Activated naive CD4-positive, alpha-beta T cell treated with anti-CD3 and anti-CD28 coated beads, Interleukin-2, amount 50 U/mL, for 16 hours (primary cell): ENCODE measurements at regions not wholly inside any gene's neighbourhood (a gene's known extent, or its start where the extent isn't known, plus 50 kb on each side); places are given as distances from the start of the nearest gene placed in this dataset.
"Not testable (repeated sequence)": the region's sequence is repeated elsewhere in the genome, so short reads cannot be mapped to it uniquely, and the experiment has no call there.

ENCODE experiments used
- DNase-seq: peaks from one replicate; pipeline ENCODE4 v3.0.0-alpha.2; 2020

DNA sequence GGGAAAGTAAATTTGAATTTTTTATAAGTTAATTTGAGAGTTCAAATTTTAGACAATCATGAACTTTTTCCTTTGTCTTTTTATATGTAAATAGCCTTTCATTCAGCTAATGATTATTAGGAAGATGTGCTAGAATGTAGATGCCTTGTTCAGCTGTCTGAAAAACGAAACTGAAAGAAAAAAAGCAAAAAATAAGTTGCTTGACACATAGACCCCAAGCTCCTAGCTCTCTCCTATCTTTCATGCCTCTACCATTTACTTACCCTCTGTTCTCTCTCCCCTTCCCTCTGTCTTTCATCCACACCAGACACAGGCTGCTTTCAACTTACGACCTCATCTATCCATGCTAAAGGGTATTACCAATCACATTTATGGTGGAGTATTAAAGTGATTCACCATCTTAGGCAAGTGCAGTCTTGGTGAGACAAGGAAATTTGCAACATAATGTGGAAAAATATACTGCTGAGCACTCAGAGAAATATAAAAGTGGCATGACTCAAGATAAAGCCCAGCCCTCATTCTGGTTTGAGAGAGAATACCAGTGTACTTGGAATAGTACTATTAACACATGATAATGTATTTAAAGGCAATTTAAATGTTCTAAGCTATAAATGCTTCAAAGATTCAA lies 425.6 kb downstream of the SUCLG1 start:
- DNase-seq = no peak

DNA sequence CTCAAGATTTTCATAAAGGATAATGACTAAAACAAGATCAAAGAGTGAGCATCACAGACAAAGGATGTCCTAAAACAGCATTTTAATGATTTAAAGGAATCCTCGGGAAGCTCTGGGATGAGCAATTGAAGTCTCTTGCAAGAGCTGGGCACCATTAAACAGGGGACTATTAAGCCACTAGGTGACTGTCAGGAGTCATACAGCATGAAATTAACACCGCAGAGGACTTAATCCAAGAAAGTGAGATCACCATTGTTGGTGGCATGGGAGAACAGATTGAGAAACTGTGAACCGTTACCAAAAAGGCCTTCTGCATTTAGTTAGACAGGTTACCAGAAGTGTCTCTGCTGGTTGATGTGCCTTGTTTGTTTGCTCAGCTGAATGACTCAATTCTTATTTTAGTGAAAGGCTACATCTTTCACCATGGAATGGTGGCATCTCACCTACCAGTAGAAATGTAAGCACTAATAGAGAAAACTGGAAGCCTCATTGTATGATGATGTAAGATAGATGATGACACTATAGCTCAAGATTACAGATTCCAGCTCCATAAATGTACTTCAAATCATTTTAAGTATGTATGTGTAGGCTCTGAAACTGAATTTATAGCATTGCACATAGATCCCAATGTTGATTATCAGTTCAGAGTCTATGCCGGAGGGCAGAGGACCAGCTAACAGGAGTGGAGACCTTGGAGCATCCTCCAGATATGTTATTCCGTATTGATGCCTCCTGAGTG lies 427.6 kb downstream of the SUCLG1 start:
- no peak for DNase-seq

GRCh38 chr2:84029903-84030575 lies 429.0 kb downstream of the SUCLG1 start:
- no peak for DNase-seq

GRCh38 chr2:84026818-84027217 lies 432.3 kb downstream of the SUCLG1 start:
- DNase-seq = no peak

- no peak for DNase-seq
Measured at GRCh38 chr2:84022810-84023431, 436.2 kb downstream of the SUCLG1 start.

DNA sequence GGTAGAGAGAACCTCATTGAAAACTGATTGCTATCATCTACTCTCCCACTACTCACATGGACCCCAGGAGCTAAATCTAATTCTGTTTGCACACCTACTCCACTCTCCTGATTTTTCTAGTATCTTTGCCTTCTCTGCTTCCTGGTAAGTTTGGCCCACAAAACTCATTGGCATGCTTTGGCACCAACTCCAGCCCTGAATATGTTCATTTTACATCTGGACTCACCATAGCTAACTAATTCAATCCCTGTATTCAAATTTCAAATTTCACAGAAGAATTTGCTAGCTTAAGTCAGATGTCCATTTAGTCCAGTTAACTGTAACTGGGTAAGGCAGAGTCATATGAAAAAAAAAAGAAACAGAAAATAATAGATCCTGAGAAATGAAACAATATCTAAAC lies 442.1 kb downstream of the SUCLG1 start:
- no peak for DNase-seq

- DNase-seq = no peak
Measured at GRCh38 chr2:84016183-84016582, 442.9 kb downstream of the SUCLG1 start.

DNA sequence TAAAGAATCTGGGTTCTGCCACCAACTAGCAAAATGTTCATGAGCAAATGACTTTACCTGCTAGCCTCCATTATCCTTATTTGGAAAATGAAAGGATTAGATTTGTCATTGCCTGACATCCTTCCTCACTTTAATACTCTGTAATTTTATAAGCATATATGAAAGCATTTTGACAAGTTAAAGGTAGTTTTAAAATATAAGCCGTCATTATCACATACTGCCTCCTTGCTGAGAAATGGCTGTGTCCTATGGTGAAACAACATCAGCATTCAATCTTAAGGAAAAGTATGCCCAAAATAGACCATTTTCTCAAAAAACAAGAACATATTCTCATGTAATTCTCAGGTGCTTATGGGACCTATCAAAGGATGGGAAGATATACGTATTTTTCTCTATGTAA lies 461.2 kb downstream of the SUCLG1 start:
- DNase-seq = no peak

DNA sequence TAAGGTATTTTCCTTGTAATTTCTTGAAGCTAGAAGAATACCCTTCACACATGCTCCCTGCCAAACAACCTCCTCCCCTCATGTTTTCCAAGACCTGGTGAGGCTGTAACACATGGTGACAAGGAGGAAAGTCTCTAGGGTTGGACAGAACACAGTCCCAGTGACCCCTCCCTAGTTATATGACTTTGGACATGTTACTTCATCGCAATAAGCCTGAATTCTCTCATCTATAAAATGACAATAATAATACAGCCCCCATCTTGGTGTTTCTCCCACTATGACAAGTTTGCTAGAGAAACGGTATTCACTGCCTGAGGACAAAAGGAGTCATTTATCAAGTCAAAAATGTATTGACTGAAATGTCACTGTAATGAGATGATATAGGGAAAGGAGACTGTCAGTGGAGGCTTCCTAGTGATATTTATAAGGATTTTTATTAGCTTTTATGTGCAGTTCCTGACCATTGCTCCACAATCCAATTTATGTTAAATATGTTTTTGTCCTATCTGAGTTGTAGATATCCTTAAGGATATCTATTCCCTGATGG lies 464.4 kb downstream of the SUCLG1 start:
- DNase-seq = no peak

GRCh38 chr2:83993873-83994632 lies 465.0 kb downstream of the SUCLG1 start:
- no peak for DNase-seq

DNA sequence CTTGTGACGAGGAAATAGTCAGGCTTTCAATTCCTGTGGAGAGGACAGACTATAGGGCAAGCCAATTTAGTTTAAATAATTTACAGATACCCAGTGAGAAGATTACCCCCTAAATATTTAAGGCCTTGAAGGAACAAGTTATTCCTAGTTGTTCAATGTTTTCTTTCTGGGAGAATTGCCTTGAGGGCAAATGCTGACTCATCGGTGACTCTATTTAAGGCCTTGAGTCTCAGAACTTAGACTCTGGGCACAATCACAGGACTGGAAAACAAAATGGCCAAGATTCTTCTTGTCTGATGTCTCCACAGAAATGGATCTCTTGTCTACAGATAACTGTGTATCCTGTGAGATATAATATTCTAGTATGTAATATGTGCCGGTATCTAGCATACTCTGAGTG lies 467.1 kb downstream of the SUCLG1 start:
- DNase-seq = no peak

DNA sequence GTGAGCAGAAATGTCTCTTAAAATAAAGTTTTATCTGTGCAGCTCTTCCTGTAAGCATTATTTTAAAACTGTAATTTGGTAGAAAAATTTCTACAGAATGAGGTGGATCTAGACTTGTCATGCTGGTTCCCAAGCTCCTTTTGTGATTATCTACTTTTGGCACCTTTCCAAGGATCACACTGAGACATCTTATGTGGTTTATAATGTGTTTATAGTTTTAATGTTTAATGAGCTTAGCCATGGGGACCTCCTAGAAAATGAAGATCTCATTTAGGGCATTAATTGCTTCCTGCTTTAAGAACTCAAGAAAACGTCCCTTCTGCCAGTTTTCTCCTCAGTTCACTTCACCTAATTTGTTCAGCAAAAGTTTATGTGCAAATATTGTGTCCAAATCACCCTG lies 468.4 kb downstream of the SUCLG1 start:
- no peak for DNase-seq

- DNase-seq = not testable (repeated sequence)
Measured at GRCh38 chr2:83976628-83977027, 482.5 kb downstream of the SUCLG1 start.

GRCh38 chr2:83972128-83972527 lies 487.0 kb downstream of the SUCLG1 start:
- no peak for DNase-seq

- no peak for DNase-seq
Measured at GRCh38 chr2:83971547-83971946, 487.5 kb downstream of the SUCLG1 start.

DNA sequence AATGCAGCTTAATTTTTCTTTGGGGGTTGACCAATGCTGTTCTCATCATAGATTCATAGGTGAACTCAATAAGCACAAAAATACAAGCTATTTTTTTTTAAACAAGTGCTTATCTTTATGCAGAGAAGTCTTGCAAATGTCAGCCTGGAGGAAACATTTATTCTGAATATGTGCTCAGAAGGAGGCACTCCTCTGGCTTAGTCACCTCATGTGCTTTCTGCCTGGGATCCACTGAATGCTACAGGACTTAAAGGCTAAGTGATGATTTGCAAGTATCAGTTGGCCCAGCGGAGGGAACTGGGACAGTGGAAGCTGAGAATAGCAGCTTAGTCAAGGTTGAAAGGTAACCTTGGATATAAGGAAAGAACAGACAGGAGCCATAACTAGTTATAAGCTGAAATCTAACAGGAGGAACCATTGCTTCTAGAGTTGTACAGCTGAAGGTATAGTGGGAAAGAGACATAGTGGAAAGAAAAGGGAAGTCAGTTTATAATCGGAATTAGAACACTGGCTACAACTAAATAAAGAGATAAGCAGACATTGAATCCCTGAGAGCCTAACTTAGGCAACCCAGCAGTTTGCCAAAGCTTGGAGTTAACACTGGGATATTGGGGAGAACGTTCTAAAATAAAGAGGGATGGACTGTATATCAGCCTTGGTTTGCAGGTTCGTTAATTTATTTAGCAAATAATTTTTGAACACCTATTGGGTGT lies 488.7 kb downstream of the SUCLG1 start:
- no peak for DNase-seq

DNA sequence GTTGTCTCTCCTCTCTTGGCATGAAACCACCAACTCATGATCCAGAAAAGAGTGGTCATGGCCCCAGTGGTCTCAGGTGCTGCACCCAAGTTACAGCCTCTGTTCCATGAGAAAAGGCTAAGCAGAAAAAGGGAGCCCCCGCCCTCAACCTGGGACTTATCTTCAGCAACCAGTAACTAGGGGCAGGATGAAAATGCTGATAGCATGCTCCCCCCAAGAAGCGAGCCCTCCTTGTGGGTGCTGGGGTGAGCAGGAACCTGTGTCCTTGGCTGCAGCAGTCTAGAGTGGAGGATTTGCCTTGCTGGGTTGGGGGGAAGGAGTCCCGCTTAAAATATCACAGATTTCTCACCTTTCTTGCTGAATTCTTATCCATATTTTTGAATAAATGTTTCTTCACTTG lies 490.0 kb downstream of the SUCLG1 start:
- DNase-seq = no peak

DNA sequence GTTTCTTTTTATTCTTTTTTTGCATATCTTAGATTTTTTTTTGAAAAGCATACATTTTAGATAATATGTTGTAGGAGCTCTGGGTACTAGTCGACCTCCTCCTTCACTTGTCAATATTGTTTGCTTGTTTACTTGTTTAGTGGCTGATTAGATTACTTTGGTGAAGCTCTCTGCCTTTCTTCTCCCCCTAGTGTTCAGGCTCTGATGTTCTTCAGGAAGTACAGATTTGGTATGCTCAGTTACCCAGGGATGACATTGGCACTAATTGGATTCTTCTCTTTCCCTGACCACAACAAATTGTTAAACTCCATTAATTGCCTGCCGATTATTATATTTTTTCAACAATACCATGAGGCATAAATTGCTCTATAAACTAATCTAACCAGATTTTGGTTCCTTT lies 491.2 kb downstream of the SUCLG1 start:
- no peak for DNase-seq

GRCh38 chr2:83966946-83967345 lies 492.1 kb downstream of the SUCLG1 start:
- not testable (repeated sequence) for DNase-seq

DNA sequence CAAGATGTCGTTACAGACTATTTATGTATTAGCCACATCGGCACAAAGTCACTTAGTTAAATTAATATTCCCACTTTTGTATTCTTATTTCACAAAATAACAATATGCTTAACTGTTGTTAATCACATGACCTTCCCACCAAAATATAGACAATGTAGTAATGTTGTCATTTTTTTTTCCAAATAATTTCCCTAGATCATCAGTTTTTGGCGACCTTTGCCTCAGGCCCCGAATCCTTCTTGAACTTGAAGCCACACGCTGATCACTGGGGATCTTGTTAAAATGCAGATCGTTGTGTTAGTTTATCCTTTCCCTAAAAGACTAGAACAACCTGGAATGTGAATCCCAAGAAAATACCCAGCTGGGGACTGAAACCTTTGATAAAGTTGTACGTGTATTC lies 497.6 kb downstream of the SUCLG1 start:
- no peak for DNase-seq

GRCh38 chr2:83960371-83960770 lies 498.7 kb downstream of the SUCLG1 start:
- DNase-seq = no peak

- no peak for DNase-seq
Measured at GRCh38 chr2:83959266-83959665, 499.8 kb downstream of the SUCLG1 start.
